Astrocyte of the spinal cord (primary cell): ENCODE measurements at regions not wholly inside any gene's neighbourhood (a gene's known extent, or its start where the extent isn't known, plus 50 kb on each side); places are given as distances from the start of the nearest gene placed in this dataset.

Experiments used
- DNase-seq: peaks from one replicate; pipeline ENCODE4 v3.0.0; 2011; ENCODE audit warnings: low read depth, low spot score
- H3K4me3 ChIP-seq: 2 replicates; pipeline ENCODE4 v1.5.1; 2011; ENCODE audit warnings: low read depth, mild to moderate bottlenecking, low read length, moderate library complexity
- CTCF ChIP-seq: IDR thresholded peaks from 2 replicates; pipeline ENCODE4 v1.5.1; 2012; ENCODE audit warnings: low read depth, mild to moderate bottlenecking, low read length, inconsistent platforms
- in situ Hi-C: cut with HindIII; loops from 2 replicates; pipeline ENCODE4 v1.10.0; 2017; ENCODE audit warnings: low sequenced_read_pairs

GRCh38 chr3:13261892-13262291, 158.2 kb downstream of the NUP210 start:
- no peak for TF ChIP-seq CTCF
- in situ Hi-C loops, result no loop called here

GRCh38 chr3:13261104-13261830, 158.9 kb downstream of the NUP210 start:
- no peak for TF ChIP-seq CTCF
- in situ Hi-C loops, result no loop called here
- DNase-seq, result no peak

More at GRCh38 chr3:13261892-13262291, 158.2 kb downstream of the NUP210 start:
- no peak overlapping the region for H3K4me3 ChIP-seq
- DNase-seq, result no peak

GRCh38 chr3:13260259-13261103, 159.6 kb downstream of the NUP210 start:
- H3K4me3 ChIP-seq, result no peak overlapping the region
- TF ChIP-seq CTCF, result peak; percentile 11
- in situ Hi-C loops, result no loop called here
- DNase-seq, result no peak

More at GRCh38 chr3:13261104-13261830, 158.9 kb downstream of the NUP210 start:
- H3K4me3 ChIP-seq, result no peak overlapping the region

GRCh38 chr3:13259831-13260230, 160.3 kb downstream of the NUP210 start:
- TF ChIP-seq CTCF, result no peak

GRCh38 chr3:13258986-13259514, 161.1 kb downstream of the NUP210 start:
- TF ChIP-seq CTCF, result no peak
- DNase-seq, result no peak
- in situ Hi-C loops, result no loop called here
- no peak overlapping the region for H3K4me3 ChIP-seq

More at GRCh38 chr3:13259831-13260230, 160.3 kb downstream of the NUP210 start:
- no peak overlapping the region for H3K4me3 ChIP-seq
- DNase-seq, result no peak
- in situ Hi-C loops, result no loop called here

GRCh38 chr3:13258280-13258679, 161.8 kb downstream of the NUP210 start:
- H3K4me3 ChIP-seq, result no peak overlapping the region
- in situ Hi-C loops, result no loop called here
- DNase-seq, result no peak
- TF ChIP-seq CTCF, result no peak
